Natural killer cell (primary cell): ENCODE measurements at regions not wholly inside any gene's neighbourhood (a gene's known extent, or its start where the extent isn't known, plus 50 kb on each side); places are given as distances from the start of the nearest gene placed in this dataset.

Source experiments
- ATAC-seq, 3 donors: fragments of 150-1000 bp in 2 of 3; fragments of 200-7000 bp in 1 of 3; cut with Tn5 transposase; 1 replicate in 1 of 3; 2 replicates in 2 of 3; pipeline ENCODE4 v1.10.0; 2021; ENCODE audit warnings: mild to moderate bottlenecking in 2 of 3, moderate library complexity in 2 of 3
- DNase-seq, 2 donors: peaks; one replicate each; pipeline versions ENCODE4 v3.0.0 to v3.0.0-alpha.2; 2013 to 2021; ENCODE audit warnings: mixed read lengths in 1 of 2
- H3K27ac ChIP-seq: one replicate; pipeline ENCODE4 v1.5.1; 2013; ENCODE audit warnings: mild to moderate bottlenecking, low read length
- H3K27me3 ChIP-seq: one replicate; pipeline ENCODE4 v1.6.1; 2013; ENCODE audit warnings: low read length; ENCODE audit not compliant: control insufficient read depth, insufficient read depth
- H3K36me3 ChIP-seq: one replicate; pipeline ENCODE4 v1.6.1; 2013; ENCODE audit warnings: low read length; ENCODE audit not compliant: control insufficient read depth, insufficient read depth
- H3K4me1 ChIP-seq: one replicate; pipeline ENCODE4 v1.6.1; 2013; ENCODE audit warnings: low read length; ENCODE audit not compliant: control insufficient read depth, insufficient read depth
- H3K4me3 ChIP-seq: one replicate; pipeline ENCODE4 v1.5.1; 2013; ENCODE audit warnings: low read length
- H3K9me3 ChIP-seq: one replicate; pipeline ENCODE4 v1.6.1; 2013; ENCODE audit warnings: low read length; ENCODE audit not compliant: control insufficient read depth, insufficient read depth
- H3K27ac Mint-ChIP-seq, 2 donors: one replicate each; pipeline ENCODE4 v1.8.0; 2022; ENCODE audit warnings: mild to moderate bottlenecking in 2 of 2, mixed read lengths in 2 of 2, moderate library complexity in 1 of 2
- H3K27me3 Mint-ChIP-seq, 2 donors: one replicate each; pipeline ENCODE4 v1.8.0; 2022; ENCODE audit warnings: low read depth in 2 of 2, mixed read lengths in 2 of 2
- H3K36me3 Mint-ChIP-seq: one replicate; pipeline ENCODE4 v1.8.0; 2022; ENCODE audit warnings: mixed read lengths
- H3K4me1 Mint-ChIP-seq, 2 donors: one replicate each; pipeline ENCODE4 v1.8.0; 2022; ENCODE audit warnings: mixed read lengths in 2 of 2
- H3K4me3 Mint-ChIP-seq: one replicate; pipeline ENCODE4 v1.8.0; 2022; ENCODE audit warnings: mild to moderate bottlenecking, moderate library complexity, mixed read lengths
- H3K9me3 Mint-ChIP-seq, 2 donors: one replicate each; pipeline ENCODE4 v1.8.0; 2022; ENCODE audit warnings: mixed read lengths in 2 of 2
- WGBS: methylation state at CpG from one replicate; pipeline ENCODE4 v1.1.7; 2013; ENCODE audit warnings: missing lambda C conversion rate; ENCODE audit not compliant: insufficient coverage; 5-methylcytosine and 5-hydroxymethylcytosine counted together
- intact Hi-C: fragments of 100-400 bp; cut with micrococcal nuclease; formaldehyde crosslinking; loops from one replicate; pipeline ENCODE4 v1.14.2; 2022
- TF ChIP-seq, protein P1 (sequence below): fragments of 200-600 bp; IDR thresholded peaks from one replicate; pipeline ENCODE4 v1.8.0; 2022; ENCODE audit warnings: antibody characterized with exemption

- Histone ChIP-seq H3K27ac (no peak overlapping the region), H3K4me1 (no peaks in the 10 kb centered on the region), H3K27me3 (peaks cover 16% of the 10 kb centered on the region), H3K36me3 (no peaks in the 10 kb centered on the region), H3K9me3 (no peaks in the 10 kb centered on the region), H3K4me3 (no peak overlapping the region)
- WGBS = 79% methylated on average over 23 of the region's 23 CpGs
- Mint-ChIP-seq H3K27ac (no peak overlapping the region), H3K27me3 (peaks cover 10 to 18% of the 10 kb centered on the region in 2 donors), H3K4me1 (peaks cover 0 to 5% of the 10 kb centered on the region in 2 donors), H3K4me3 (no peak overlapping the region), H3K36me3 (no peaks in the 10 kb centered on the region), H3K9me3 (no peaks in the 10 kb centered on the region)
- intact Hi-C loops = no loop called here
- DNase-seq = no peak
- no peak for ATAC-seq
- TF ChIP-seq, protein P1, sequence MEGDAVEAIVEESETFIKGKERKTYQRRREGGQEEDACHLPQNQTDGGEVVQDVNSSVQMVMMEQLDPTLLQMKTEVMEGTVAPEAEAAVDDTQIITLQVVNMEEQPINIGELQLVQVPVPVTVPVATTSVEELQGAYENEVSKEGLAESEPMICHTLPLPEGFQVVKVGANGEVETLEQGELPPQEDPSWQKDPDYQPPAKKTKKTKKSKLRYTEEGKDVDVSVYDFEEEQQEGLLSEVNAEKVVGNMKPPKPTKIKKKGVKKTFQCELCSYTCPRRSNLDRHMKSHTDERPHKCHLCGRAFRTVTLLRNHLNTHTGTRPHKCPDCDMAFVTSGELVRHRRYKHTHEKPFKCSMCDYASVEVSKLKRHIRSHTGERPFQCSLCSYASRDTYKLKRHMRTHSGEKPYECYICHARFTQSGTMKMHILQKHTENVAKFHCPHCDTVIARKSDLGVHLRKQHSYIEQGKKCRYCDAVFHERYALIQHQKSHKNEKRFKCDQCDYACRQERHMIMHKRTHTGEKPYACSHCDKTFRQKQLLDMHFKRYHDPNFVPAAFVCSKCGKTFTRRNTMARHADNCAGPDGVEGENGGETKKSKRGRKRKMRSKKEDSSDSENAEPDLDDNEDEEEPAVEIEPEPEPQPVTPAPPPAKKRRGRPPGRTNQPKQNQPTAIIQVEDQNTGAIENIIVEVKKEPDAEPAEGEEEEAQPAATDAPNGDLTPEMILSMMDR = no peak
Measured at GRCh38 chr7:1372671-1373379, 86.4 kb downstream of the MICALL2 start.

DNA sequence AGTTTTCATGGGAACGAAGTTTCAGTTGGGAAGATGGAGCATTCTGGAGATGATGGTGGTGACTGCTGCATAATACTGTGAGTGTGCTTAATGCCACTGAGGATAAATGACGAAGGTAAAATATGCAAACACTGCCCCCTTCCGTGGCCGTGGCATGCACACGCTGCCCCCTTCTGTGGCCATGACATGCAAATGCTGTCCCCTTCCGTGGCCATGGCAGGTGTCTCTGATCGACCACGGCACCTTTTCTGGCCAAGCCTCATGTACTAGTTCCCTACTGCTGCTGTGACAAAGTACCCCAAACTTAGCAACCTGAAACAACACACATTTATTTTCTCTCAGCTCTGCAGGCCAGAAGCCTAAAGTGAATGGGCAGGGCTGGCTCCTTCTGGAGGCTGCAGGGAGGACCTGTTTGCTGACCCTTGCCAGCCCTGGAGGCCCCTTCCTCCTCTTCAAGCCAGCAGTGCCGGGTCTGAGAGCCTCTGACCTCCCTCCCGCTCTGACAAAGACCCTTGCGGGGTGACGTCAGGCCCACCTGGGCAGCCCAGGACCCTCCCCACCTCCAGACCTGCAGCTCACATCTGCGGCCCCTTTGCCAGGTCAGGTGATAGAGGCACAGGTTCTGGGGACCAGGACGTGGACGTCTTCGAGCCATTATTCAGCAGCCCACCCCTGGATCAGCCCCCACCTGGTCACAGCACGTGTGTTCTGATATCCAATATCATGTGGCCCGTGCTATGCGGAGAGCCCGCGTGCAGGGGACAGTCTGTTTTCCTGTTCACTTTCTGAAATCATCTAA lies 82.0 kb downstream of the MICALL2 start:
- no peaks in the 10 kb centered on the region for H3K9me3 Mint-ChIP-seq
- intact Hi-C loops = no loop called here
- ATAC-seq = no peak
- H3K4me1 Mint-ChIP-seq = no peaks in the 10 kb centered on the region
- H3K4me1 ChIP-seq = no peaks in the 10 kb centered on the region
- no peaks in the 10 kb centered on the region for H3K9me3 ChIP-seq
- H3K36me3 Mint-ChIP-seq = no peaks in the 10 kb centered on the region
- H3K27me3 ChIP-seq = peaks cover 3% of the 10 kb centered on the region
- no peak overlapping the region for H3K4me3 Mint-ChIP-seq
- no peak for DNase-seq
- peaks cover 0 to 4% of the 10 kb centered on the region in 2 donors for H3K27me3 Mint-ChIP-seq
- no peaks in the 10 kb centered on the region for H3K36me3 ChIP-seq
- 75% methylated on average over 21 of the region's 21 CpGs for WGBS
- H3K4me3 ChIP-seq = no peak overlapping the region
- H3K27ac Mint-ChIP-seq = no peak overlapping the region
- no peak overlapping the region for H3K27ac ChIP-seq
- TF ChIP-seq, protein P1 = no peak

GRCh38 chr7:1378610-1379601 lies 80.4 kb downstream of the MICALL2 start:
- TF ChIP-seq, protein P1 = no peak
- Histone ChIP-seq H3K4me1 (no peaks in the 10 kb centered on the region), H3K36me3 (no peaks in the 10 kb centered on the region), H3K27me3 (peaks cover 3% of the 10 kb centered on the region), H3K27ac (no peak overlapping the region), H3K9me3 (no peaks in the 10 kb centered on the region), H3K4me3 (no peak overlapping the region)
- Mint-ChIP-seq H3K27ac (no peak overlapping the region), H3K4me1 (no peaks in the 10 kb centered on the region), H3K27me3 (no peaks in the 10 kb centered on the region), H3K9me3 (no peaks in the 10 kb centered on the region), H3K4me3 (no peak overlapping the region), H3K36me3 (no peaks in the 10 kb centered on the region)
- ATAC-seq (no peak), DNase-seq (no peak)
- 96% methylated on average over 3 of the region's 3 CpGs for WGBS
- intact Hi-C loops = no loop called here
